ENCODE measurements at regions not wholly inside any gene's neighbourhood (a gene's known extent, or its start where the extent isn't known, plus 50 kb on each side); places are given as distances from the start of the nearest gene placed in this dataset. TPM values are rescaled to one million over a fixed set of nuclear protein-coding genes. Genes with fewer than 3 reads are reported as not detected.

DNA sequence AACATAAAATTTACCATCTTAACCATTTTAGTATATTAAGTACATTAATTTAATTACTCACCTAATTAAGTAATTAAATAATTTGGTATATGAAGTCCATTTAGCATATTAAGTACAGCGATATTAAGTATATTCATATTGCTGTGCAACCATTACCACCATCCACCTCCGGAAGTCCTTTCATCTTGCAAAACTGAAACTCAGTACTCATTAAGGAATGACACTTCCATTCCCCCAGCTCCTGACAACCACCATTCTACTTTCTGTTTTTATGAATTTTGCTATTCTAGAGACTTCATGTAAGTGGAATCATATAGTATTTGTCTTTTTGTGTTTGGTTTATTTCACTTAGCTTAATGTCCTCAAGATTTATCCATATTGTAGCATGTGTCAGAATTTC is 61.1 kb upstream of the GTSF1L start:
- Histone ChIP-seq H3K9me3 (peaks cover 0 to 14% (median 0%) of the 10 kb centered on the region in 4 donors), H3K27ac (no peak overlapping the region), H3K4me3 (no peak overlapping the region), H3K4me1 (no peaks in the 10 kb centered on the region), H3K36me3 (no peaks in the 10 kb centered on the region), H3K27me3 (no peaks in the 10 kb centered on the region)
- TF ChIP-seq POLR2A (IDR thresholded peaks at IDR 0.05) (no peak), EP300 (IDR thresholded peaks at IDR 0.05) (no peak)
- TF ChIP-seq, protein P1, sequence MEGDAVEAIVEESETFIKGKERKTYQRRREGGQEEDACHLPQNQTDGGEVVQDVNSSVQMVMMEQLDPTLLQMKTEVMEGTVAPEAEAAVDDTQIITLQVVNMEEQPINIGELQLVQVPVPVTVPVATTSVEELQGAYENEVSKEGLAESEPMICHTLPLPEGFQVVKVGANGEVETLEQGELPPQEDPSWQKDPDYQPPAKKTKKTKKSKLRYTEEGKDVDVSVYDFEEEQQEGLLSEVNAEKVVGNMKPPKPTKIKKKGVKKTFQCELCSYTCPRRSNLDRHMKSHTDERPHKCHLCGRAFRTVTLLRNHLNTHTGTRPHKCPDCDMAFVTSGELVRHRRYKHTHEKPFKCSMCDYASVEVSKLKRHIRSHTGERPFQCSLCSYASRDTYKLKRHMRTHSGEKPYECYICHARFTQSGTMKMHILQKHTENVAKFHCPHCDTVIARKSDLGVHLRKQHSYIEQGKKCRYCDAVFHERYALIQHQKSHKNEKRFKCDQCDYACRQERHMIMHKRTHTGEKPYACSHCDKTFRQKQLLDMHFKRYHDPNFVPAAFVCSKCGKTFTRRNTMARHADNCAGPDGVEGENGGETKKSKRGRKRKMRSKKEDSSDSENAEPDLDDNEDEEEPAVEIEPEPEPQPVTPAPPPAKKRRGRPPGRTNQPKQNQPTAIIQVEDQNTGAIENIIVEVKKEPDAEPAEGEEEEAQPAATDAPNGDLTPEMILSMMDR (IDR thresholded peaks at IDR 0.05), result no peak
- 92 to 96% methylated on average over 2 of the region's 2 CpGs for WGBS, 2 donors
- no peak for DNase-seq (ENCODE audit: low spot score in 2 of 2)

DNA sequence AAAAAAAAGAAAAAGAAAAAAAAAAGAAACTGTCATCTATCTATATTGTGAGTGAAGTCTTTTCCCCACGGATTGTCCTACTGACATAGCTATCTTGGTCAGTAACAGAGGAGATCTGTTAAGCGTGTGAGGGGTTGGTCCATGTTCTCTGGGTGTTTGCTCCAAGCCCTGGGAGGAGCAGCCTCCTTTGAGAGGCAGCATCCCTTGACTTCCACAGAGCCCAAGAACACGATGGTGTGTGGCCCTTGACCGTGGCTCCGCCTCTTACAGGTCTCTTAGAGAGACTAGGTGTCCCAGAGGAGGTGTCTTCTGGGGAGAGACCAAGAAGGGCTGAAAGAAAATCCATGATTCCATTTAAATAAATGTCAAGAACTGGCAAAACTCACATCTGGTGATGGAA is 60.1 kb upstream of the GTSF1L start:
- no peak for DNase-seq (ENCODE audit: low spot score in 2 of 2)
- Histone ChIP-seq H3K9me3 (peaks cover 0 to 8% (median 0%) of the 10 kb centered on the region in 4 donors), H3K27ac (no peak overlapping the region), H3K36me3 (no peaks in the 10 kb centered on the region), H3K4me3 (no peak overlapping the region), H3K4me1 (no peaks in the 10 kb centered on the region), H3K27me3 (no peaks in the 10 kb centered on the region)
- no peak for TF ChIP-seq POLR2A (IDR thresholded peaks at IDR 0.05)
- no peak for TF ChIP-seq EP300 (IDR thresholded peaks at IDR 0.05)
- TF ChIP-seq, protein P1 (IDR thresholded peaks at IDR 0.05), result no peak
- 80 to 81% methylated on average over 5 of the region's 5 CpGs for WGBS, 2 donors

DNA sequence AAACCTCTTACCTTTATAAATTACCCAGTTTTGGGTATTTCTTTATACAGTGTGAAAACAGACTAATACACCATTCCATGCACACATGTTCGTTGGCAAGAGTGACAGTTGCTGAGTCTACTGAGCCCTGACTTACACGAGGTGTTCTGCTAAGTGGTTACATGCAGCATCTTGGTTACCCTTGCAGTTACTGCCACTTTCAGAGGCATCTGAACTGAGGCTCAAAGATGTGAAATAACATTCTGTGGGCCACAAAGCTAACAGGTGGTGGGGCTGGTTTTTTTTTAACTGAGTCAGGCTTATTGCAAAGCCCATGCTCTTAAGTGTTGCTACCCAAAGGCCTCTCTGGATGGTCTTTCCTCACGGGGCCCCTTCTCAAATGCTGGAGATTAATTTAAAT is 54.4 kb upstream of the GTSF1L start:
- WGBS, 2 donors, result 76% methylated on average over 3 of the region's 3 CpGs
- no peak for DNase-seq (ENCODE audit: low spot score in 2 of 2)
- TF ChIP-seq POLR2A (IDR thresholded peaks at IDR 0.05) (no peak), EP300 (IDR thresholded peaks at IDR 0.05) (no peak)
- TF ChIP-seq, protein P1 (IDR thresholded peaks at IDR 0.05), result no peak

DNA sequence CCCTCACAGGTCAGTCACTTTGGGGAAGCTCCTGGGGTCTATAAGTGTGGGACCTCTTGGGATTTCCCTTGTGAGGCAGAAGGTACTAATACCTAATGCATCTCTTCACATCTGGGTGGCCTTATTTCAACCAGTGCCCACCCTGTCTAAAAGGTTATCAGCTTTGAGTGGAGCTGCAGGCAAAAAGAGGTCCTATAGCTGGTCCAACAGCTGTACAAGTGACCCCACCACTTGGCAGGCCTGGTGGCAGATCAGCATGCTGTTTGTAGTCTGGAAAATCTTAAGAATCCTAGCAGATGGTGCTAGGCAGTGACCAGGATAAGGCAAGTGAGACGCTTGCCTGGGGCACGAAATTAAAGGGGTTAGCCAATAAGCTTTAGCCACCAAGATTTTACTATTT is 51.6 kb upstream of the GTSF1L start:
- H3K27me3 ChIP-seq, result no peaks in the 10 kb centered on the region
- no peak for TF ChIP-seq POLR2A (IDR thresholded peaks at IDR 0.05)
- TF ChIP-seq EP300 (IDR thresholded peaks at IDR 0.05), result no peak
- TF ChIP-seq, protein P1 (IDR thresholded peaks at IDR 0.05), result no peak
- no peak overlapping the region for H3K27ac ChIP-seq
- DNase-seq (ENCODE audit: low spot score in 2 of 2), result no peak
- WGBS, 2 donors, result 89 to 91% methylated on average over 2 of the region's 2 CpGs
- H3K4me3 ChIP-seq, result no peak overlapping the region
- peaks cover 0 to 46% (median 3%) of the 10 kb centered on the region in 4 donors for H3K9me3 ChIP-seq
- no peaks in the 10 kb centered on the region for H3K4me1 ChIP-seq
- H3K36me3 ChIP-seq, result no peaks in the 10 kb centered on the region

More for the DNA sequence above, 54.4 kb upstream of the GTSF1L start:
- Histone ChIP-seq H3K27ac (no peak overlapping the region), H3K9me3 (peaks cover 0 to 50% (median 3%) of the 10 kb centered on the region in 4 donors), H3K36me3 (no peaks in the 10 kb centered on the region), H3K27me3 (no peaks in the 10 kb centered on the region), H3K4me3 (no peak overlapping the region), H3K4me1 (no peaks in the 10 kb centered on the region)

DNA sequence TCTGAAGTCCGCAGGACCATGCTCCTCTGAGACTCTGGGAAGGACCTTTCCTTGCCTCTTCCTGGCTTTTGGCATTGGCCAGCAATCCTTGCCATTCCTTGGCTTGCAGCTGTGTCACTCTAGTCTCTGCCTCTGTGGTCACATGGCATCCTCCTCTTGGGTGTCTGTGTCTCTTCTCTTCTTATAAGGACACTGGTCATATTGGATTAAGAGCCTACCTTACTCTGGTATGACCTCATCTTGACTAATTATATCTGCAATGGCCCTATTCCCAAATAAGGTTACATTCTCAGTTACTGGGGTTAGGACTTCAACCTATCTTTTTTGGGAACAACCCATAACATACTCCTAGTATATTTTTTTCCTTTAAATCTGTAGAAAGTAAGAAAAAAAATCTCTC is 49.9 kb upstream of the GTSF1L start:
- 88 to 95% methylated on average over 1 of the region's 1 CpG for WGBS, 2 donors
- Histone ChIP-seq H3K4me1 (no peaks in the 10 kb centered on the region), H3K36me3 (no peaks in the 10 kb centered on the region), H3K27me3 (no peaks in the 10 kb centered on the region), H3K9me3 (peaks cover 0 to 48% (median 3%) of the 10 kb centered on the region in 4 donors), H3K4me3 (no peak overlapping the region), H3K27ac (no peak overlapping the region)
- TF ChIP-seq POLR2A (IDR thresholded peaks at IDR 0.05) (no peak), EP300 (IDR thresholded peaks at IDR 0.05) (no peak)
- TF ChIP-seq, protein P1 (IDR thresholded peaks at IDR 0.05), result no peak
- DNase-seq (ENCODE audit: low spot score in 2 of 2), result no peak

Small RNA genes lying in the stretch of these regions (small RNA-seq; reads per million reads assigned to genes)
- not detected for gene RNU6-639P

Data from tibial nerve (tissue), 4 donors.